Peyer's patch (tissue), 4 donors: ENCODE measurements at regions not wholly inside any gene's neighbourhood (a gene's known extent, or its start where the extent isn't known, plus 50 kb on each side); places are given as distances from the start of the nearest gene placed in this dataset.
"Not testable (repeated sequence)": the region's sequence is repeated elsewhere in the genome, so short reads cannot be mapped to it uniquely, and the experiment has no call there.

ENCODE experiments used
- CTCF ChIP-seq, 6 experiments: fragments of 450-650 bp in 4 of 6; fragments of 200-600 bp in 2 of 6; sonication (generic) in 1 of 6; IDR thresholded peaks; one replicate each; pipeline ENCODE4 v1.5.1; 2017 to 2019; ENCODE audit warnings: antibody characterized with exemption in 6 of 6, mild to moderate bottlenecking in 3 of 6, moderate library complexity in 1 of 6
- POLR2A ChIP-seq, 2 donors: fragments of 450-650 bp; IDR thresholded peaks; one replicate each; pipeline ENCODE4 v1.5.1; 2017; ENCODE audit warnings: antibody characterized with exemption in 2 of 2, mild to moderate bottlenecking in 2 of 2, moderate library complexity in 2 of 2

- not testable (repeated sequence) for TF ChIP-seq CTCF, POLR2A (IDR thresholded peaks at IDR 0.05)
Measured at GRCh38 chr2:87396551-87397265, 351.2 kb upstream of the PLGLB2 start.
